H1 (cell line): ENCODE measurements at regions not wholly inside any gene's neighbourhood (a gene's known extent, or its start where the extent isn't known, plus 50 kb on each side); places are given as distances from the start of the nearest gene placed in this dataset.

Experiments
- CTCF ChIA-PET: fragments of 300-600 bp; sonication (Branson Sonifier 250); formaldehyde crosslinking; loops from one replicate; lab custom pipeline; 2021; ENCODE audit not compliant: partially characterized antibody; lab: Charles Lee
- POLR2A ChIA-PET: fragments of 300-600 bp; sonication (Branson Sonifier 250); formaldehyde crosslinking; loops from one replicate; lab custom pipeline; 2021; ENCODE audit warnings: inconsistent platforms; ENCODE audit not compliant: partially characterized antibody; lab: Charles Lee
- DNase-seq, 2 experiments: peaks; one replicate each; pipeline versions ENCODE4 v3.0.0 to v3.0.0-alpha.2; 2010 to 2022; ENCODE audit warnings: low spot score in 2 of 2, low read depth in 1 of 2, mixed read lengths in 1 of 2
- FAIRE-seq: peaks from 2 replicates; lab custom pipeline; 2011; peaks lifted over from hg19 to GRCh38; lab: Jason Lieb, UNC
- H2AFZ ChIP-seq: 2 replicates; pipeline ENCODE4 v1.8.1; 2012; ENCODE audit warnings: low read length, inconsistent platforms
- H2AK5ac ChIP-seq: 2 replicates; pipeline ENCODE4 v1.6.1; 2013; ENCODE audit warnings: low read depth, low read length
- H2BK120ac ChIP-seq: replicated peaks from 2 replicates; pipeline ENCODE3; 2013; ENCODE audit warnings: low read depth, low read length, inconsistent platforms
- H2BK12ac ChIP-seq: 2 replicates; pipeline ENCODE4 v1.6.1; 2013; ENCODE audit warnings: low read depth, low read length
- H2BK15ac ChIP-seq: 2 replicates; pipeline ENCODE4 v1.6.1; 2013; ENCODE audit warnings: low read length
- H2BK20ac ChIP-seq: 2 replicates; pipeline ENCODE4 v1.6.1; 2013; ENCODE audit warnings: low read length
- H2BK5ac ChIP-seq: 2 replicates; pipeline ENCODE4 v1.6.1; 2013; ENCODE audit warnings: low read depth, low read length
- H3K14ac ChIP-seq: 2 replicates; pipeline ENCODE4 v1.6.1; 2013; ENCODE audit warnings: inconsistent platforms; ENCODE audit not compliant: insufficient read length
- H3K18ac ChIP-seq: 2 replicates; pipeline ENCODE4 v1.6.1; 2013; ENCODE audit warnings: low read length; ENCODE audit errors: extremely low read depth
- H3K23ac ChIP-seq: 2 replicates; pipeline ENCODE4 v1.6.1; 2013; ENCODE audit warnings: inconsistent platforms; ENCODE audit not compliant: insufficient read length
- H3K23me2 ChIP-seq: 2 replicates; pipeline ENCODE4 v1.6.1; 2013; ENCODE audit warnings: low read depth, low read length
- H3K27ac ChIP-seq: 2 replicates; pipeline ENCODE4 v1.6.1; 2011; ENCODE audit warnings: low read depth, low read length, inconsistent platforms
- H3K27me3 ChIP-seq, 4 experiments: replicated peaks in 1 of 4; 1 replicate in 1 of 4; 2 replicates in 3 of 4; pipeline versions ENCODE4 v1.6.1 to v1.8.1; 2011 to 2013; ENCODE audit warnings: low read length in 3 of 4, mild to moderate bottlenecking in 3 of 4, inconsistent platforms in 2 of 4, mixed read lengths in 2 of 4, moderate library complexity in 1 of 4; ENCODE audit not compliant: control insufficient read depth in 3 of 4, insufficient read depth in 3 of 4; ENCODE audit errors: extremely low read depth in 1 of 4
- H3K36me3 ChIP-seq, 4 experiments: 2 replicates each; pipeline versions ENCODE4 v1.6.1 to v1.8.1; 2011 to 2013; ENCODE audit warnings: mild to moderate bottlenecking in 4 of 4, low read length in 3 of 4, moderate library complexity in 2 of 4, control low read depth in 1 of 4, inconsistent platforms in 1 of 4; ENCODE audit not compliant: insufficient read depth in 4 of 4, control insufficient read depth in 2 of 4
- H3K4ac ChIP-seq: replicated peaks from 2 replicates; pipeline ENCODE3; 2013; ENCODE audit warnings: low read length, low read depth, mixed read lengths, inconsistent platforms; ENCODE audit not compliant: insufficient read length
- H3K4me1 ChIP-seq, 4 experiments: replicated peaks in 1 of 4; 1 replicate in 1 of 4; 2 replicates in 3 of 4; pipeline versions ENCODE4 v1.6.1 to v1.8.1; 2011 to 2013; ENCODE audit warnings: low read length in 3 of 4, inconsistent platforms in 2 of 4, mixed read lengths in 1 of 4; ENCODE audit not compliant: insufficient read depth in 4 of 4, control insufficient read depth in 3 of 4
- H3K4me2 ChIP-seq, 2 experiments: 2 replicates each; pipeline versions ENCODE4 v1.6.1 to v1.8.1; 2011 to 2013; ENCODE audit warnings: low read depth in 2 of 2, low read length in 2 of 2, control low read depth in 1 of 2, inconsistent platforms in 1 of 2, mild to moderate bottlenecking in 1 of 2; ENCODE audit not compliant: insufficient read depth in 1 of 2
- H3K4me3 ChIP-seq, 4 experiments: fragments of 200-600, 300-600 bp in 1 of 4; sonication (generic), shearing (Covaris generic), sonication (Bioruptor Twin) in 1 of 4; 2 replicates each; pipeline versions ENCODE4 v1.5.1 to v1.8.1; 2011 to 2016; ENCODE audit warnings: low read length in 4 of 4, low read depth in 3 of 4, control low read depth in 2 of 4, inconsistent platforms in 2 of 4, mild to moderate bottlenecking in 2 of 4, mixed read lengths in 1 of 4, moderate library complexity in 1 of 4; ENCODE audit not compliant: insufficient read depth in 2 of 4; ENCODE audit errors: extremely low read depth in 1 of 4
- H3K56ac ChIP-seq: replicated peaks from 2 replicates; pipeline ENCODE3; 2013; ENCODE audit warnings: low read depth, mild to moderate bottlenecking, mixed read lengths, low read length, inconsistent platforms; ENCODE audit not compliant: insufficient read length
- H3K79me1 ChIP-seq: 2 replicates; pipeline ENCODE4 v1.6.1; 2013; ENCODE audit warnings: low read depth, low read length, control low read depth
- H3K79me2 ChIP-seq, 2 experiments: 2 replicates each; pipeline versions ENCODE4 v1.6.1 to v1.8.1; 2012 to 2013; ENCODE audit warnings: low read length in 2 of 2, mild to moderate bottlenecking in 2 of 2, inconsistent platforms in 1 of 2; ENCODE audit not compliant: insufficient read depth in 2 of 2, control insufficient read depth in 1 of 2
- H3K9ac ChIP-seq, 4 experiments: replicated peaks in 1 of 4; 1 replicate in 1 of 4; 2 replicates in 3 of 4; pipeline versions ENCODE4 v1.6.1 to v1.8.1; 2011 to 2013; ENCODE audit warnings: low read depth in 3 of 4, low read length in 3 of 4, control low read depth in 2 of 4, mild to moderate bottlenecking in 2 of 4, moderate library complexity in 2 of 4, inconsistent platforms in 1 of 4; ENCODE audit errors: extremely low read depth in 1 of 4
- H3K9me3 ChIP-seq, 2 experiments: 2 replicates each; pipeline versions ENCODE4 v1.6.1 to v1.8.1; 2012 to 2013; ENCODE audit warnings: mild to moderate bottlenecking in 2 of 2, moderate library complexity in 2 of 2, control low read depth in 1 of 2, inconsistent platforms in 1 of 2, low read depth in 1 of 2, low read length in 1 of 2, mixed read lengths in 1 of 2; ENCODE audit not compliant: insufficient read depth in 2 of 2
- H4K20me1 ChIP-seq, 2 experiments: replicated peaks in 1 of 2; 2 replicates each; pipeline versions ENCODE3 to v1.8.1; 2011 to 2013; ENCODE audit warnings: inconsistent platforms in 2 of 2, low read length in 2 of 2, mild to moderate bottlenecking in 1 of 2; ENCODE audit not compliant: insufficient read depth in 2 of 2, control insufficient read depth in 1 of 2
- H4K5ac ChIP-seq: 2 replicates; pipeline ENCODE4 v1.6.1; 2013; ENCODE audit warnings: low read length, low read depth, mixed read lengths, inconsistent platforms; ENCODE audit not compliant: insufficient read length
- H4K8ac ChIP-seq: 2 replicates; pipeline ENCODE4 v1.8.0; 2013; ENCODE audit warnings: mild to moderate bottlenecking, moderate library complexity, low read length, inconsistent platforms; ENCODE audit not compliant: insufficient read depth; ENCODE audit errors: extremely low read depth
- H4K91ac ChIP-seq: replicated peaks from 2 replicates; pipeline ENCODE3; 2013; ENCODE audit warnings: low read length, mixed read lengths, inconsistent platforms; ENCODE audit not compliant: insufficient read length
- CEBPB ChIP-seq: IDR thresholded peaks from 2 replicates; pipeline ENCODE4 v1.6.1; 2012; ENCODE audit warnings: low read depth, low read length
- CHD2 ChIP-seq: IDR thresholded peaks from 2 replicates; pipeline ENCODE4 v1.6.1; 2012; ENCODE audit warnings: low read length, improper control_type of control experiment
- EP300 ChIP-seq, 2 experiments: IDR thresholded peaks; 1 replicate in 1 of 2; 2 replicates in 1 of 2; pipeline ENCODE4 v1.6.1; 2011 to 2012; ENCODE audit warnings: low read depth in 2 of 2, low read length in 2 of 2, mild to moderate bottlenecking in 2 of 2, borderline replicate concordance in 1 of 2, inconsistent platforms in 1 of 2, moderate library complexity in 1 of 2
- GTF2F1 ChIP-seq: IDR thresholded peaks from 2 replicates; pipeline ENCODE4 v1.6.1; 2012; ENCODE audit warnings: low read depth, low read length, improper control_type of control experiment, borderline replicate concordance
- HDAC2 ChIP-seq, 2 experiments: fragments of 300-600 bp in 1 of 2; sonication (generic) in 1 of 2; IDR thresholded peaks; 2 replicates each; pipeline ENCODE4 v1.6.1; 2011 to 2012; ENCODE audit warnings: low read depth in 2 of 2, low read length in 2 of 2, mild to moderate bottlenecking in 2 of 2, moderate library complexity in 2 of 2, borderline replicate concordance in 1 of 2, inconsistent platforms in 1 of 2
- NANOG ChIP-seq: IDR thresholded peaks from 2 replicates; pipeline ENCODE4 v1.6.1; 2011; ENCODE audit warnings: low read length, low read depth, mild to moderate bottlenecking, inconsistent platforms; ENCODE audit not compliant: insufficient read depth, poor library complexity, severe bottlenecking
- NRF1 ChIP-seq: IDR thresholded peaks from 2 replicates; pipeline ENCODE4 v1.6.1; 2011; ENCODE audit warnings: mild to moderate bottlenecking, low read depth, low read length, improper control_type of control experiment
- RBBP5 ChIP-seq: IDR thresholded peaks from 2 replicates; pipeline ENCODE4 v1.7.1; 2012; ENCODE audit warnings: low read depth, mild to moderate bottlenecking, inconsistent platforms, low read length, moderate library complexity, borderline replicate concordance
- RNF2 ChIP-seq: fragments of 200-900, 300-1000 bp; sonication (generic); IDR thresholded peaks from 2 replicates; pipeline ENCODE4 v1.7.1; 2016; ENCODE audit warnings: borderline replicate concordance, low read depth, mild to moderate bottlenecking, antibody characterized with exemption, low read length; ENCODE audit not compliant: poor library complexity, severe bottlenecking; ENCODE audit errors: missing control alignments
- SAP30 ChIP-seq: fragments of 300-600 bp; sonication (generic); IDR thresholded peaks from 2 replicates; pipeline ENCODE4 v1.7.1; 2012; ENCODE audit warnings: low read length, moderate library complexity, mild to moderate bottlenecking, inconsistent platforms; ENCODE audit not compliant: insufficient read depth, insufficient replicate concordance
- SIN3A ChIP-seq, 2 experiments: IDR thresholded peaks in 1 of 2; conservative IDR thresholded peaks in 1 of 2; 2 replicates each; pipeline ENCODE4 v1.6.1; 2011 to 2012; ENCODE audit warnings: low read length in 2 of 2, improper control_type of control experiment in 1 of 2, low read depth in 1 of 2, mild to moderate bottlenecking in 1 of 2
- WGBS, 2 experiments: shearing (Covaris generic) in 1 of 2; methylation state at CpG; one replicate each; pipeline versions ENCODE4 v1.1.6 to v1.1.7; 2013 to 2015; ENCODE audit warnings: low lambda C conversion rate in 2 of 2, mixed read lengths in 2 of 2, inconsistent platforms in 1 of 2, low coverage in 1 of 2, missing lambda C conversion rate in 1 of 2; ENCODE audit not compliant: insufficient replicate concordance in 2 of 2, insufficient coverage in 1 of 2, insufficient read length in 1 of 2; ENCODE audit errors: extremely low coverage in 1 of 2, missing lambda C conversion rate in 1 of 2; 5-methylcytosine and 5-hydroxymethylcytosine counted together

DNA sequence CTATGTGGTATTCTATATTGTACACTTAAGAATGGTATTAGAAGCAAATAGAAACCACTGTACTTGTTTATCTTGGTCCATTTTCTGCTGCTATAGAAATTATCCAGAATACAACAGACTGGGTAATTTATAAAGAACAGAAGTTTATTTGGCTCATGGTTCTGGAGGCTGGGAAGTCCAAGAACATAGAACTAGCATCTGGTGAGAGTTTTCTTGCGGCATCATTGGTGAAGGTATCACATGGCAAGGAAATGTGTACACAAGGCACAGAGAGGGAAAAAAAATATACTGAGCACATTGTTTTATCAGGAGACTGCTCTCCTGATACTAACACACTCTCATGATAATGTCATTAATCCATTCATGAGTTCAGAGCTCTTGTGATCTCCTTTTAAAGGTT is 130.3 kb upstream of the STXBP6 start:
- Histone ChIP-seq H4K20me1 (no peaks in the 10 kb centered on the region), H3K9me3 (peaks cover 18 to 22% of the 10 kb centered on the region in 2 experiments; a peak in 3 of 4 replicates), H3K56ac (no peak overlapping the region), H3K18ac (no peak overlapping the region), H2AK5ac (no peak overlapping the region), H2BK5ac (no peak overlapping the region), H2AFZ (no peak overlapping the region), H3K4me2 (no peak overlapping the region), H3K9ac (no peak overlapping the region), H3K36me3 (no peaks in the 10 kb centered on the region), H4K5ac (no peak overlapping the region), H3K4me3 (no peak overlapping the region), H3K27me3 (no peaks in the 10 kb centered on the region), H3K79me1 (no peaks in the 10 kb centered on the region), H2BK20ac (no peak overlapping the region), H3K79me2 (no peaks in the 10 kb centered on the region), H3K23me2 (no peaks in the 10 kb centered on the region), H3K23ac (no peak overlapping the region), H3K4me1 (no peaks in the 10 kb centered on the region), H2BK15ac (no peak overlapping the region), H3K14ac (no peak overlapping the region), H2BK120ac (no peak overlapping the region), H2BK12ac (no peak overlapping the region), H3K4ac (no peak overlapping the region), H3K27ac (no peak overlapping the region), H4K8ac (no peak overlapping the region), H4K91ac (no peak overlapping the region)
- ChIA-PET CTCF (no interaction called here), POLR2A (no interaction called here)
- FAIRE-seq (no peak), DNase-seq (no peak)
- 100% methylated on average over 1 of the region's 1 CpG; no CpG with 5 or more reads in 1 of the 2 experiments for WGBS, 2 experiments
- TF ChIP-seq RBBP5: no peak
- no peak for TF ChIP-seq GTF2F1
- no peak for TF ChIP-seq RNF2
- TF ChIP-seq SIN3A (conservative IDR thresholded peaks at IDR 0.05 in 1 of 2, IDR thresholded peaks at IDR 0.05 in 1 of 2; ENCODE audit: low read depth in 1 of 2, low read length in 2 of 2): no peak
- TF ChIP-seq NANOG: no peak
- TF ChIP-seq HDAC2 (IDR thresholded peaks at IDR 0.05; ENCODE audit: borderline replicate concordance in 1 of 2, low read depth in 2 of 2, low read length in 2 of 2): no peak
- no peak for TF ChIP-seq SAP30
- no peak for TF ChIP-seq CHD2
- no peak for TF ChIP-seq NRF1
- no peak for TF ChIP-seq CEBPB
- TF ChIP-seq EP300 (IDR thresholded peaks at IDR 0.05; ENCODE audit: borderline replicate concordance in 1 of 2, low read depth in 2 of 2, low read length in 2 of 2): no peak
